Activated CD8-positive, alpha-beta T cell treated with anti-CD3 and anti-CD28 coated beads for 36 hours (primary cell): ENCODE measurements at regions not wholly inside any gene's neighbourhood (a gene's known extent, or its start where the extent isn't known, plus 50 kb on each side); places are given as distances from the start of the nearest gene placed in this dataset.

Experiments
- ATAC-seq: fragments of 200-7000 bp; cut with Tn5 transposase; one replicate; pipeline ENCODE4 v1.10.0; 2021; ENCODE audit warnings: mild to moderate bottlenecking, moderate library complexity
- CTCF ChIA-PET: fragments of 350-600 bp; sonication (Branson Sonifier 250); formaldehyde crosslinking; loops from one replicate; lab custom pipeline; 2021; ENCODE audit warnings: antibody characterized with exemption; lab: Charles Lee
- POLR2A ChIA-PET: fragments of 350-600 bp; sonication (Branson Sonifier 250); formaldehyde crosslinking; loops from one replicate; lab custom pipeline; 2021; ENCODE audit warnings: antibody characterized with exemption; lab: Charles Lee
- DNase-seq: peaks from one replicate; pipeline ENCODE4 v3.0.0-alpha.2; 2020
- H3K27ac Mint-ChIP-seq: one replicate; pipeline ENCODE4 v1.8.0; 2021; ENCODE audit warnings: mild to moderate bottlenecking, mixed read lengths
- H3K27me3 Mint-ChIP-seq: one replicate; pipeline ENCODE4 v1.8.0; 2021; ENCODE audit warnings: mixed read lengths
- H3K36me3 Mint-ChIP-seq: one replicate; pipeline ENCODE4 v1.8.0; 2021; ENCODE audit warnings: low read depth, mixed read lengths
- H3K4me1 Mint-ChIP-seq: one replicate; pipeline ENCODE4 v1.8.0; 2021; ENCODE audit warnings: low read depth, mixed read lengths
- H3K4me3 Mint-ChIP-seq: one replicate; pipeline ENCODE4 v1.8.0; 2021; ENCODE audit warnings: mild to moderate bottlenecking, moderate library complexity, mixed read lengths
- H3K9me3 Mint-ChIP-seq: one replicate; pipeline ENCODE4 v1.8.0; 2021; ENCODE audit warnings: mixed read lengths
- CTCF ChIP-seq: fragments of 200-600 bp; IDR thresholded peaks from one replicate; pipeline ENCODE4 v1.8.0; 2022; ENCODE audit warnings: antibody characterized with exemption, mild to moderate bottlenecking
- intact Hi-C: fragments of 100-400 bp; cut with micrococcal nuclease; formaldehyde crosslinking; loops from one replicate; pipeline ENCODE4 v1.10.0; 2022

- Mint-ChIP-seq H3K27ac (no peak overlapping the region), H3K36me3 (no peaks in the 10 kb centered on the region), H3K9me3 (no peaks in the 10 kb centered on the region), H3K4me1 (no peaks in the 10 kb centered on the region), H3K4me3 (no peak overlapping the region), H3K27me3 (no peaks in the 10 kb centered on the region)
- DNase-seq (no peak), ATAC-seq (no peak)
- intact Hi-C loops = no loop called here
- no peak for TF ChIP-seq CTCF
- POLR2A ChIA-PET = no interaction called here
- CTCF ChIA-PET = no interaction called here
Measured at GRCh38 chr10:125449571-125449970, 233.4 kb downstream of the TEX36 start.

DNA sequence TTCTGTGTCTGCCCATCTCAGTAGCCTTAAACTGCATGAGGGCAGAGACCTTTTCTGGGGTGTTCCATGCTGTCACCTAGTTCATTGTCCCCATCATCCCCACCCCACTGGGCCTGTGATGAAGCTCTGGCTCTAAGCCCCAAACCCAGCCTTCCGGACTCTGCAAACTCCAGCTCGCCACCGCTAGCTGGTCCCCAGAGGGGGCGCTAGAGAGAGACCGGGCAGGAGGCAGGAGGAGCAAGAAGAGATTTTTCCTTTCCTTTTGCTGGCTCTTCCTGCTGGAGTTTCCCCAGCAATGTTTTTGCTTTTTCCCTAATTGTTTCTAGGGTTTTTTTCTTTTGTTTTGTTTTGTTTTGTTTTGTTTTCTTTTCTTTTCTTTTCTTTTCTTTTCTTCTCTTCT is 234.4 kb downstream of the TEX36 start:
- Mint-ChIP-seq H3K27me3 (no peaks in the 10 kb centered on the region), H3K36me3 (no peaks in the 10 kb centered on the region), H3K27ac (no peak overlapping the region), H3K9me3 (no peaks in the 10 kb centered on the region), H3K4me3 (no peak overlapping the region), H3K4me1 (no peaks in the 10 kb centered on the region)
- ChIA-PET POLR2A (no interaction called here), CTCF (interaction anchor here (0.6 to 1.2 kb wide), 3 partner anchors 14 to 54 kb away, joined by 3 read pairs; no protein-coding TSS in a partner anchor)
- intact Hi-C loops = no loop called here
- ATAC-seq = no peak
- no peak for DNase-seq
- peak; percentile 51 for TF ChIP-seq CTCF

DNA sequence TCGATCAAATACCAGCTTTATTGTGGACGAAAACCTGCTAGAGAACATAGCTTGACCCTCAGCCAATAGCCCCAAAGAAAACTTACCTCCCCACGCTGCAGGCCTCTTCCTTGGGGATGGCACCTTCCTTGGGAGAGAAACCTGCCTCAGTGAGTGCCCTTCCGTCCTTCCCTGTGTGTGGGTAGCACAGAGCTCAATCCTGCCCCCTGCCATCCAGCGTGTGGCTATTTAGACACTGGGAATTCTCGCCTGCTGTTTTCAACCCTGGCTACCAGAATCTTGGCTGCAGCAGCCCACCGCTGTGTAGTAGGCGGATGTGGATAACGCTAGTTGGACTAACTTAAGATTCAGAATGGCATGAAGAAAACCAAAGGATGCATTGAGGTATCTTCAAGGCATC is 238.2 kb downstream of the TEX36 start:
- Mint-ChIP-seq H3K27ac (no peak overlapping the region), H3K27me3 (no peaks in the 10 kb centered on the region), H3K9me3 (no peaks in the 10 kb centered on the region), H3K4me3 (no peak overlapping the region), H3K36me3 (no peaks in the 10 kb centered on the region), H3K4me1 (no peaks in the 10 kb centered on the region)
- intact Hi-C loops = no loop called here
- TF ChIP-seq CTCF = no peak
- POLR2A ChIA-PET = no interaction called here
- CTCF ChIA-PET = no interaction called here
- ATAC-seq = no peak
- DNase-seq = no peak

DNA sequence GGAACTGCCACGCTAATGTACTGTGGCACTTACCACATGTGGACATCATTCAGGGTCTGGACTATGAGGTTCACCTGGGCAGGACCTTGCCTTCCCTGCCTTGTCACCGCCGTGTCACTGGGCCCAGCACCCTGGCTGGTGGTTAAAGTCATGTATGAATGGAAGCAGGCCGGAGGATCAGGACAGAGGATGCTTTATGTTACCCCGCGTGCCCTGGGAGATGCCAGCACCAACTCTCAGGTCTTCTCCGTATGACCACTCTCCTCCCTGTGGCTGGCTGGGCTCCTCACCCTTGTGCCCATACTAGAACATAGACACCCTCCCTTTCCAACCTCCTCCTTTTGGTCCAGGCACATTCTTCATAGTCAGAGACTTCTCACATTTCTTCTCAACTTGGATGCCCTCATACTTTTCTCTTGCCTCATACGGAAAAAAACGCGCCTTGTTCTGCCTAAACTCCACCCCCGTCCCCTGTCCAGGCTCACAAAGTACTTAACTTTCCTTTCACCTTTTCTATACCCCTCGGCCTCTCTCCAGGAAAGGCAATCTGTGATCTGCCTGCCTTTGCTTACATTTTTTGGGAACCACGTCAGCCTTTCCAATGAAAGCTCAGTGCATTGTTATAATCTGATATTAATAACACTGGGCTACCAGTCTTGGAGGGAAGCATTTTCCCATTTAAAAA is 240.0 kb downstream of the TEX36 start:
- Mint-ChIP-seq H3K36me3 (no peaks in the 10 kb centered on the region), H3K9me3 (no peaks in the 10 kb centered on the region), H3K27me3 (no peaks in the 10 kb centered on the region), H3K4me1 (no peaks in the 10 kb centered on the region), H3K27ac (no peak overlapping the region), H3K4me3 (no peak overlapping the region)
- ATAC-seq (no peak), DNase-seq (no peak)
- intact Hi-C loops = no loop called here
- ChIA-PET POLR2A (no interaction called here), CTCF (no interaction called here)
- no peak for TF ChIP-seq CTCF

GRCh38 chr10:125441151-125441550 is 241.8 kb downstream of the TEX36 start:
- DNase-seq = no peak
- ChIA-PET CTCF (no interaction called here), POLR2A (no interaction called here)
- no peak for ATAC-seq
- Mint-ChIP-seq H3K36me3 (no peaks in the 10 kb centered on the region), H3K4me1 (no peaks in the 10 kb centered on the region), H3K27ac (no peak overlapping the region), H3K27me3 (peaks cover 2% of the 10 kb centered on the region), H3K4me3 (no peak overlapping the region), H3K9me3 (no peaks in the 10 kb centered on the region)
- TF ChIP-seq CTCF = no peak
- intact Hi-C loops = no loop called here
